ENCODE measurements at regions not wholly inside any gene's neighbourhood (a gene's known extent, or its start where the extent isn't known, plus 50 kb on each side); places are given as distances from the start of the nearest gene placed in this dataset.

GRCh38 chr10:84588971-84589370 lies 260.6 kb downstream of the CCSER2 start:
- ChIA-PET CTCF (interaction anchor here (0.6 to 1.2 kb wide), 2 partner anchors 48 to 248 kb away, joined by 3 read pairs; no protein-coding TSS in a partner anchor), POLR2A (ENCODE audit: low non-redundant PET) (no interaction called here)
- TF ChIP-seq, protein P1, sequence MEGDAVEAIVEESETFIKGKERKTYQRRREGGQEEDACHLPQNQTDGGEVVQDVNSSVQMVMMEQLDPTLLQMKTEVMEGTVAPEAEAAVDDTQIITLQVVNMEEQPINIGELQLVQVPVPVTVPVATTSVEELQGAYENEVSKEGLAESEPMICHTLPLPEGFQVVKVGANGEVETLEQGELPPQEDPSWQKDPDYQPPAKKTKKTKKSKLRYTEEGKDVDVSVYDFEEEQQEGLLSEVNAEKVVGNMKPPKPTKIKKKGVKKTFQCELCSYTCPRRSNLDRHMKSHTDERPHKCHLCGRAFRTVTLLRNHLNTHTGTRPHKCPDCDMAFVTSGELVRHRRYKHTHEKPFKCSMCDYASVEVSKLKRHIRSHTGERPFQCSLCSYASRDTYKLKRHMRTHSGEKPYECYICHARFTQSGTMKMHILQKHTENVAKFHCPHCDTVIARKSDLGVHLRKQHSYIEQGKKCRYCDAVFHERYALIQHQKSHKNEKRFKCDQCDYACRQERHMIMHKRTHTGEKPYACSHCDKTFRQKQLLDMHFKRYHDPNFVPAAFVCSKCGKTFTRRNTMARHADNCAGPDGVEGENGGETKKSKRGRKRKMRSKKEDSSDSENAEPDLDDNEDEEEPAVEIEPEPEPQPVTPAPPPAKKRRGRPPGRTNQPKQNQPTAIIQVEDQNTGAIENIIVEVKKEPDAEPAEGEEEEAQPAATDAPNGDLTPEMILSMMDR (conservative IDR thresholded peaks at IDR 0.05; ENCODE audit: low read depth): no peak
- no peak for DNase-seq (ENCODE audit: low spot score)
- no peak overlapping the region for H3K27ac ChIP-seq

DNA sequence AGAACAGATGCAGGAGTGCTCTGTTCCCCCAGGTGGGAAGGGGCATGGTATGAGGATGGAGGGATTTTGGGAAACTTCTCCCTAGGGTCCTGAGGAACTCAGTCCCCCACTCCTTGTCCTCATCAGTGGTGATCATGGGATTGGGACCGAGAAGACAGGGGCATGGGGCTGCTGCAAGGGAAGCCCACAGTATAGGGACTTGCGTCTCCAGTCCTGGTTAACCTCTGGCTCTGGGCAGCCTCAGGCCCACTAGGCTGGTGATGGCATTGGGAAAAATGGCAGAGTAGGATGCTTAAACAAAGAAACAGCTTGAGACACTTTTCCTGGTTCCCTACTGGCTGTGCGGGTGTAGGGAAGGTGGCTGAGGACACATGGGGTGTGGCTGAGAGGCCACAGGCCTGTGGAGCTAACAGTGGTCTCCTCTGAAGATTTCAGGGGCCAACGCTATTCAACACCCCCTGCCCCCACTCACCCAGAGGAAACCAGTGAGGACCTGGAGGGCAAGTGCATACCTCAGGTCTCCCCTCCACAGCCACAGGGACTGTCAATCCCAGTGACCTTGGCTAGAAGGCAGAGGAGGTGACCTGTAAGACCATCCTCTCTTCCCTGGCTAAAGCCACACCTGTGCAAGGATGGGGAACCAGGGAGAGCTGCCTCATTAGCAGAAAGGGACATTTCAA lies 261.3 kb downstream of the CCSER2 start:
- H3K27ac ChIP-seq: no peak overlapping the region
- DNase-seq (ENCODE audit: low spot score): no peak
- CTCF ChIA-PET: interaction anchor here (0.6 to 1.2 kb wide), 2 partner anchors 49 to 249 kb away, joined by 3 read pairs; no protein-coding TSS in a partner anchor
- TF ChIP-seq, protein P1 (conservative IDR thresholded peaks at IDR 0.05; ENCODE audit: low read depth): no peak
- POLR2A ChIA-PET (ENCODE audit: low non-redundant PET): no interaction called here

DNA sequence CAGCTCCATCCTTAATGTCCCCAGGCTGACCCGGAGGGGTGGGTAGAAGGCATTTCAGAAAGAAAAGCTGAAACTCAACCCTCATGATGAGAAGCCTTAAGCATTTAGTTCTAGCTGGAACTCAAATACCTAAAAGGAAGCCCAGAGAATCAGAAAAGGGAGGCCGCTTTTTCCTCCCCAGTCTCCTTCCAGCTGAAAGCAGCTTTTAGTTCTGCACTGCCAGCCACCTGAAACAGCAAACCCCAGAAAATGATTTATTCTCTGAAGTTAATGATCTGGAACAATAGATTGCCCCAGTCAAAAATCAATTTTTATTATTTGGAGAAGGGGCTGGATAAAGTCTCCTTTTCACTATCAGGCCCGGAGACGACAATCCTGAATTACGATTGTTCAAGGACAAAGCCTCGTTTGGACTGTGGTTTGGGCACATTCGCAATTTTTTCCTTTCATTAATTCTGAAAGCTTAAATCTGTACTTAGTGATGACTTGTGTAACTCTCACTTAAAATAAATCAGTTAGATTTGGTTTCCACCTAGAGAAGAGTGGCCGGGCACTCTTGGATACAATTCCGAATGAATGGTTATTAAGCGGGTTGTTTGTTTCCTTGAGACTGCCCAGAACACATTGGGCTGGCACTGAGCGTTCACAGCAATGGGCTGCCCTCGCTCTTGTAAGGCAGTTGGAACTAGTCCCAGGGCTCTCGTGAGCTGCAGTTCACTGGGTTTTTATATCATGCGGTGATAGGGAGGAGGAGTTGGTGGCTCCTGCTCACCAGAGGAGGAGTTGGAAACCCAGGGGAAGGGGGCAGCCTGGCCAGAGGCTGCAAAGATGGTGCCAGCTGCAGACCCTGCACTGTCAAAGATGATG lies 262.2 kb downstream of the CCSER2 start:
- CTCF ChIA-PET: no interaction called here
- POLR2A ChIA-PET (ENCODE audit: low non-redundant PET): interaction anchor here (0.6 kb wide), 1 partner anchor 79 kb away, joined by 3 read pairs; no protein-coding TSS in a partner anchor
- no peak overlapping the region for H3K27ac ChIP-seq
- DNase-seq (ENCODE audit: low spot score): no peak
- TF ChIP-seq, protein P1 (conservative IDR thresholded peaks at IDR 0.05; ENCODE audit: low read depth): no peak

- no peak for DNase-seq (ENCODE audit: low spot score)
- POLR2A ChIA-PET (ENCODE audit: low non-redundant PET): no interaction called here
- TF ChIP-seq, protein P1 (conservative IDR thresholded peaks at IDR 0.05; ENCODE audit: low read depth): no peak
These were observed 265.1 kb downstream of the CCSER2 start for GRCh38 chr10:84593506-84593905.

GRCh38 chr10:84596585-84596984 lies 268.2 kb downstream of the CCSER2 start:
- no peak overlapping the region for H3K27ac ChIP-seq
- ChIA-PET POLR2A (ENCODE audit: low non-redundant PET) (no interaction called here), CTCF (interaction anchor here (0.6 to 0.7 kb wide), 2 partner anchors 11 to 1102 kb away, joined by 3 to 5 read pairs; no protein-coding TSS in a partner anchor)
- no peak for DNase-seq (ENCODE audit: low spot score)
- TF ChIP-seq, protein P1 (conservative IDR thresholded peaks at IDR 0.05; ENCODE audit: low read depth): no peak

More at GRCh38 chr10:84593506-84593905, 265.1 kb downstream of the CCSER2 start:
- no peak overlapping the region for H3K27ac ChIP-seq
- CTCF ChIA-PET: no interaction called here

DNA sequence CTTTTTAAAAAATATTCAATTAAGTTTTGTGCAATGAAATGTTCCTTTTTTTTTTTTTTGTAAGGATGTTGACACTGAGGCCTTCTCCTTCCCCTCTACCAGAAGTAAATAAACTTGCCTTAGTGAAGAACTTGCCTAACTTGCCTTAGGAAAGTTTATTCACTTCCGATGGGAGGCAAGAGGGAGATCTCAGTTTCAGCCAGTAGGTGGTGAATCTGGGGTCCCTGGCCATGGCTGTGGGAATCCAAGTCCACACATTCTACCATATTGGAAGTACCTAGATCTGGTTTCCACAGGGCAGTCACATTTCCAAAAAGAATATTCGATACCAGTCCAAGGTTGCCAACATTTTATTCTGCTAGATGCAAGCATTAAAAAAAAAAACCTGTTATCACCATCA lies 270.9 kb downstream of the CCSER2 start:
- no peak overlapping the region for H3K27ac ChIP-seq
- ChIA-PET POLR2A (ENCODE audit: low non-redundant PET) (no interaction called here), CTCF (no interaction called here)
- no peak for DNase-seq (ENCODE audit: low spot score)
- TF ChIP-seq, protein P1 (conservative IDR thresholded peaks at IDR 0.05; ENCODE audit: low read depth): no peak
